Endometrial microvascular endothelial cells (primary cell): ENCODE measurements at regions not wholly inside any gene's neighbourhood (a gene's known extent, or its start where the extent isn't known, plus 50 kb on each side); places are given as distances from the start of the nearest gene placed in this dataset.

ENCODE experiments used
- in situ Hi-C: cut with HindIII; loops from 2 replicates; pipeline ENCODE4 v1.10.0; 2017; ENCODE audit warnings: low sequenced_read_pairs, low pct_unique_long_range_greater_than_20kb; ENCODE audit errors: inconsistent ontology term

GRCh38 chr16:72473631-72474030, 301.7 kb upstream of the PMFBP1 start:
- in situ Hi-C loops, result loop anchor here (25.0 kb wide), 1 partner anchor 236 kb away; no protein-coding TSS in a partner anchor

- in situ Hi-C loops, result loop anchor here (25.0 kb wide), 1 partner anchor 234 kb away; no protein-coding TSS in a partner anchor
These were observed 299.5 kb upstream of the PMFBP1 start for GRCh38 chr16:72471317-72471924.

- in situ Hi-C loops, result loop anchor here (25.0 kb wide), 1 partner anchor 233 kb away; no protein-coding TSS in a partner anchor
These were observed 298.6 kb upstream of the PMFBP1 start for GRCh38 chr16:72470541-72470940.

- in situ Hi-C loops, result loop anchor here (25.0 kb wide), 1 partner anchor 233 kb away; no protein-coding TSS in a partner anchor
These were observed 298.0 kb upstream of the PMFBP1 start for GRCh38 chr16:72469932-72470331.

- in situ Hi-C loops, result loop anchor here (25.0 kb wide), 1 partner anchor 231 kb away; no protein-coding TSS in a partner anchor
These were observed 296.6 kb upstream of the PMFBP1 start for GRCh38 chr16:72468582-72468981.

- in situ Hi-C loops, result loop anchor here (25.0 kb wide), 1 partner anchor 230 kb away; no protein-coding TSS in a partner anchor
These were observed 295.3 kb upstream of the PMFBP1 start for GRCh38 chr16:72467157-72467759.

GRCh38 chr16:72464597-72465368, 292.8 kb upstream of the PMFBP1 start:
- in situ Hi-C loops, result loop anchor here (25.0 kb wide), 1 partner anchor 227 kb away; no protein-coding TSS in a partner anchor

GRCh38 chr16:72464052-72464451, 292.1 kb upstream of the PMFBP1 start:
- in situ Hi-C loops, result loop anchor here (25.0 kb wide), 1 partner anchor 227 kb away; no protein-coding TSS in a partner anchor

- in situ Hi-C loops, result loop anchor here (25.0 kb wide), 1 partner anchor 221 kb away; no protein-coding TSS in a partner anchor
These were observed 286.1 kb upstream of the PMFBP1 start for GRCh38 chr16:72458035-72458434.

GRCh38 chr16:72457243-72457940, 285.4 kb upstream of the PMFBP1 start:
- in situ Hi-C loops, result loop anchor here (25.0 kb wide), 1 partner anchor 220 kb away; no protein-coding TSS in a partner anchor

GRCh38 chr16:72455743-72456659, 284.0 kb upstream of the PMFBP1 start:
- in situ Hi-C loops, result loop anchor here (25.0 kb wide), 1 partner anchor 219 kb away; no protein-coding TSS in a partner anchor

- in situ Hi-C loops, result loop anchor here (25.0 kb wide), 1 partner anchor 217 kb away; no protein-coding TSS in a partner anchor
These were observed 281.9 kb upstream of the PMFBP1 start for GRCh38 chr16:72453856-72454255.

- in situ Hi-C loops, result no loop called here
These were observed 272.7 kb upstream of the PMFBP1 start for GRCh38 chr16:72444696-72445095.

GRCh38 chr16:72443809-72444208, 271.9 kb upstream of the PMFBP1 start:
- in situ Hi-C loops, result no loop called here

- in situ Hi-C loops, result no loop called here
These were observed 270.6 kb upstream of the PMFBP1 start for GRCh38 chr16:72442385-72443158.

GRCh38 chr16:72437891-72438290, 265.9 kb upstream of the PMFBP1 start:
- in situ Hi-C loops, result no loop called here

GRCh38 chr16:72434159-72434558, 262.2 kb upstream of the PMFBP1 start:
- in situ Hi-C loops, result no loop called here
